ENCODE measurements at regions not wholly inside any gene's neighbourhood (a gene's known extent, or its start where the extent isn't known, plus 50 kb on each side); places are given as distances from the start of the nearest gene placed in this dataset.

- TF ChIP-seq CTCF (IDR thresholded peaks at IDR 0.05) (no peak), EP300 (IDR thresholded peaks at IDR 0.05) (no peak)
Observed at GRCh38 chr2:183718246-183718645, 594.0 kb downstream of the NUP35 start.
